Keratinocyte (primary cell): ENCODE measurements at regions not wholly inside any gene's neighbourhood (a gene's known extent, or its start where the extent isn't known, plus 50 kb on each side); places are given as distances from the start of the nearest gene placed in this dataset.

Source experiments
- DNase-seq: peaks from one replicate; pipeline ENCODE4 v3.0.0-alpha.2; 2011; ENCODE audit warnings: low read depth, missing footprints, low spot score
- FAIRE-seq: peaks from 2 replicates; lab custom pipeline; 2011; peaks lifted over from hg19 to GRCh38; lab: Jason Lieb, UNC
- H2AFZ ChIP-seq: 2 replicates; pipeline ENCODE4 v1.6.0; 2012; ENCODE audit warnings: low read length, control low read depth, inconsistent platforms; ENCODE audit not compliant: control insufficient read depth
- H3K27ac ChIP-seq: 2 replicates; pipeline ENCODE4 v1.5.1; 2011; ENCODE audit warnings: low read length; ENCODE audit not compliant: control insufficient read depth, insufficient read depth
- H3K27me3 ChIP-seq: 3 replicates; pipeline ENCODE4 v1.6.0; 2011; ENCODE audit warnings: low read length; ENCODE audit not compliant: control insufficient read depth, insufficient read depth; ENCODE audit errors: extremely low read depth
- H3K36me3 ChIP-seq, 2 experiments: 2 replicates in 1 of 2; 3 replicates in 1 of 2; pipeline ENCODE4 v1.5.1; 2011; ENCODE audit warnings: low read length in 2 of 2, mild to moderate bottlenecking in 1 of 2; ENCODE audit not compliant: control insufficient read depth in 2 of 2, insufficient read depth in 2 of 2; ENCODE audit errors: extremely low read depth in 1 of 2
- H3K4me1 ChIP-seq: 3 replicates; pipeline ENCODE4 v1.5.1; 2011; ENCODE audit warnings: low read length; ENCODE audit not compliant: control insufficient read depth, insufficient read depth; ENCODE audit errors: extremely low read depth
- H3K4me2 ChIP-seq: 3 replicates; pipeline ENCODE4 v1.6.0; 2011; ENCODE audit warnings: low read depth, low read length; ENCODE audit not compliant: control insufficient read depth, insufficient read depth; ENCODE audit errors: extremely low read depth
- H3K4me3 ChIP-seq, 3 experiments: fragments of 200-600 bp in 1 of 3; sonication (generic) in 1 of 3; 2 replicates in 2 of 3; 3 replicates in 1 of 3; pipeline ENCODE4 v1.5.1; 2011 to 2016; ENCODE audit warnings: low read length in 3 of 3, mild to moderate bottlenecking in 3 of 3, control low read depth in 2 of 3, inconsistent platforms in 1 of 3, low read depth in 1 of 3, mixed read lengths in 1 of 3, mixed run types in 1 of 3, moderate library complexity in 1 of 3; ENCODE audit not compliant: control insufficient read depth in 2 of 3, insufficient read depth in 2 of 3; ENCODE audit errors: extremely low read depth in 1 of 3
- H3K79me2 ChIP-seq: 2 replicates; pipeline ENCODE4 v1.6.0; 2012; ENCODE audit warnings: low read length; ENCODE audit not compliant: control insufficient read depth, insufficient read depth
- H3K9ac ChIP-seq: 3 replicates; pipeline ENCODE4 v1.6.0; 2011; ENCODE audit warnings: low read length; ENCODE audit not compliant: control insufficient read depth, insufficient read depth; ENCODE audit errors: extremely low read depth
- H3K9me1 ChIP-seq: 3 replicates; pipeline ENCODE4 v1.6.0; 2011; ENCODE audit warnings: low read length; ENCODE audit not compliant: control insufficient read depth, insufficient read depth; ENCODE audit errors: extremely low read depth
- H3K9me3 ChIP-seq: 2 replicates; pipeline ENCODE4 v1.5.1; 2012; ENCODE audit warnings: low read depth, low read length; ENCODE audit not compliant: control insufficient read depth
- H4K20me1 ChIP-seq: 3 replicates; pipeline ENCODE4 v1.6.0; 2011; ENCODE audit warnings: low read length; ENCODE audit not compliant: control insufficient read depth, insufficient read depth; ENCODE audit errors: extremely low read depth
- CTCF ChIP-seq, 3 experiments: IDR thresholded peaks in 1 of 3; conservative IDR thresholded peaks in 1 of 3; optimal IDR thresholded peaks in 1 of 3; 2 replicates in 2 of 3; 3 replicates in 1 of 3; pipeline versions ENCODE3 to v1.5.1; 2011; ENCODE audit warnings: low read length in 3 of 3, mild to moderate bottlenecking in 3 of 3, moderate library complexity in 2 of 3, control low read depth in 1 of 3, inconsistent platforms in 1 of 3; ENCODE audit not compliant: insufficient read depth in 2 of 3; ENCODE audit errors: extremely low read depth in 1 of 3
- EZH2 ChIP-seq: IDR thresholded peaks from one replicate; pipeline ENCODE4 v1.6.1; 2012; ENCODE audit warnings: inconsistent platforms, mild to moderate bottlenecking, low read length, moderate library complexity
- dilution Hi-C: fragments of 300-500 bp; cut with MboI; formaldehyde crosslinking; loops from one replicate; pipeline ENCODE4 v1.7.0; 2020; ENCODE audit warnings: low sequenced_read_pairs; ENCODE audit not compliant: extremely low pct_ligation_motif_present

- Histone ChIP-seq H3K9me3 (peaks cover 3% of the 10 kb centered on the region), H3K4me3 (no peak overlapping the region), H3K4me2 (no peak overlapping the region), H4K20me1 (no peaks in the 10 kb centered on the region), H3K9ac (no peak overlapping the region), H2AFZ (no peak overlapping the region), H3K9me1 (no peaks in the 10 kb centered on the region), H3K4me1 (no peaks in the 10 kb centered on the region), H3K27ac (no peak overlapping the region), H3K36me3 (no peaks in the 10 kb centered on the region), H3K79me2 (no peaks in the 10 kb centered on the region), H3K27me3 (no peaks in the 10 kb centered on the region)
- dilution Hi-C loops, result no loop called here
- DNase-seq, result no peak
- TF ChIP-seq EZH2 (no peak), CTCF (optimal IDR thresholded peaks at IDR 0.05 in 1 of 3, IDR thresholded peaks at IDR 0.05 in 1 of 3, conservative IDR thresholded peaks at IDR 0.05 in 1 of 3; ENCODE audit: extremely low read depth in 1 of 3, insufficient read depth in 2 of 3, low read length in 3 of 3) (no peak)
- FAIRE-seq, result no peak
Measured at GRCh38 chr22:49360746-49361145, 466.9 kb downstream of the BRD1 start.

DNA sequence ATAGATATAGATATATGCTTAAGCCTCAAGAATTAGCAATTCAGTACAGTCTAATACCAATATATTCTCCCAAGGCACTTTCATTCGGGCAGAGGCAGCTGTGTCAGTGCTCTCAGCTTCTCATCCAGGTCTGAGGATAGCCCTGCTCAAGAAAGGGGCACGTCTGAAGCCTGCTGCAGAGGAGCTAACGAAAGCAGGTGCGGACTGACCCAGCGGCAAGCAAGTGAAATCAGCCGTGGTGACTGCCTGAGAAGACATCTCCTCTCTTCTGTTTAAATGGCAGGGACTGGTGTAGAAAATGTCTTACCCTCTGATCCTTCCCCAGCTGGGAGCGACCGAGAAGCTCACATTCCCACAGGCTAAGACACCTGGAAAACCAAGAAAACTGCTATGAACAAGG is 468.6 kb downstream of the BRD1 start:
- no peak for DNase-seq
- Histone ChIP-seq H3K4me2 (no peak overlapping the region), H3K9me3 (peaks cover 3% of the 10 kb centered on the region), H3K4me3 (no peak overlapping the region), H4K20me1 (no peaks in the 10 kb centered on the region), H3K27ac (no peak overlapping the region), H2AFZ (no peak overlapping the region), H3K9ac (no peak overlapping the region), H3K4me1 (no peaks in the 10 kb centered on the region), H3K79me2 (no peaks in the 10 kb centered on the region), H3K36me3 (no peaks in the 10 kb centered on the region), H3K27me3 (no peaks in the 10 kb centered on the region), H3K9me1 (no peaks in the 10 kb centered on the region)
- no peak for TF ChIP-seq EZH2
- TF ChIP-seq CTCF (optimal IDR thresholded peaks at IDR 0.05 in 1 of 3, IDR thresholded peaks at IDR 0.05 in 1 of 3, conservative IDR thresholded peaks at IDR 0.05 in 1 of 3; ENCODE audit: extremely low read depth in 1 of 3, insufficient read depth in 2 of 3, low read length in 3 of 3), result no peak
- no peak for FAIRE-seq
- dilution Hi-C loops, result no loop called here
